RKO (cell line): ENCODE measurements at regions not wholly inside any gene's neighbourhood (a gene's known extent, or its start where the extent isn't known, plus 50 kb on each side); places are given as distances from the start of the nearest gene placed in this dataset.

ENCODE experiments used
- DNase-seq: peaks from one replicate; pipeline ENCODE4 v3.0.0-alpha.2; 2016; ENCODE audit warnings: low spot score

GRCh38 chr3:159620281-159620680 lies 368.4 kb upstream of the IL12A start:
- DNase-seq, result no peak

- peak; percentile 49 for DNase-seq
Measured at GRCh38 chr3:159620873-159621272, 367.8 kb upstream of the IL12A start.

- no peak for DNase-seq
Measured at GRCh38 chr3:159624616-159625015, 364.0 kb upstream of the IL12A start.

- DNase-seq, result no peak
Measured at GRCh38 chr3:159625594-159625993, 363.0 kb upstream of the IL12A start.

GRCh38 chr3:159626598-159626997 lies 362.0 kb upstream of the IL12A start:
- no peak for DNase-seq

- DNase-seq, result no peak
Measured at GRCh38 chr3:159627229-159627628, 361.4 kb upstream of the IL12A start.

GRCh38 chr3:159627634-159628033 lies 361.0 kb upstream of the IL12A start:
- DNase-seq, result no peak

- no peak for DNase-seq
Measured at GRCh38 chr3:159629329-159630084, 359.1 kb upstream of the IL12A start.

GRCh38 chr3:159631226-159631625 lies 357.4 kb upstream of the IL12A start:
- no peak for DNase-seq

- no peak for DNase-seq
Measured at GRCh38 chr3:159632128-159632527, 356.5 kb upstream of the IL12A start.

GRCh38 chr3:159632851-159633250 lies 355.8 kb upstream of the IL12A start:
- no peak for DNase-seq

GRCh38 chr3:159634483-159634882 lies 354.2 kb upstream of the IL12A start:
- no peak for DNase-seq

GRCh38 chr3:159635047-159635641 lies 353.5 kb upstream of the IL12A start:
- DNase-seq, result no peak

GRCh38 chr3:159637883-159638542 lies 350.6 kb upstream of the IL12A start:
- DNase-seq, result no peak

GRCh38 chr3:159640225-159640624 lies 348.4 kb upstream of the IL12A start:
- no peak for DNase-seq

GRCh38 chr3:159643406-159643805 lies 345.2 kb upstream of the IL12A start:
- no peak for DNase-seq

GRCh38 chr3:159645874-159646273 lies 342.8 kb upstream of the IL12A start:
- no peak for DNase-seq

GRCh38 chr3:159649951-159650350 lies 338.7 kb upstream of the IL12A start:
- DNase-seq, result no peak

- DNase-seq, result no peak
Measured at GRCh38 chr3:159650726-159651125, 337.9 kb upstream of the IL12A start.

- DNase-seq, result no peak
Measured at GRCh38 chr3:159652452-159652851, 336.2 kb upstream of the IL12A start.

GRCh38 chr3:159654183-159655134 lies 334.2 kb upstream of the IL12A start:
- DNase-seq, result no peak

- no peak for DNase-seq
Measured at GRCh38 chr3:159655202-159655601, 333.4 kb upstream of the IL12A start.
